DOHH2 (cell line): ENCODE measurements at regions not wholly inside any gene's neighbourhood (a gene's known extent, or its start where the extent isn't known, plus 50 kb on each side); places are given as distances from the start of the nearest gene placed in this dataset.
A peak's percentile ranks its signal among the peaks of the same experiment; 100 is the strongest.
"Not testable (repeated sequence)": the region's sequence is repeated elsewhere in the genome, so short reads cannot be mapped to it uniquely, and the experiment has no call there.

Source experiments
- H3F3A ChIP-seq: fragments of 200-600 bp; sonication (generic), shearing (Covaris generic); 2 replicates; pipeline ENCODE4 v1.6.0; 2016; ENCODE audit warnings: antibody characterized with exemption, mild to moderate bottlenecking; ENCODE audit not compliant: control insufficient read depth, insufficient read depth
- H3K27ac ChIP-seq: fragments of 200-600 bp; sonication (generic); 2 replicates; pipeline ENCODE4 v1.5.1; 2014; ENCODE audit warnings: low read depth, mild to moderate bottlenecking, low read length, moderate library complexity
- H3K27me3 ChIP-seq: fragments of 200-600 bp; sonication (generic); 2 replicates; pipeline ENCODE4 v1.6.1; 2014; ENCODE audit warnings: mild to moderate bottlenecking, low read length, mixed read lengths; ENCODE audit not compliant: control insufficient read depth
- H3K36me3 ChIP-seq: fragments of 200-600 bp; sonication (generic); 2 replicates; pipeline ENCODE4 v1.6.1; 2014; ENCODE audit warnings: mild to moderate bottlenecking, low read length, moderate library complexity, mixed read lengths; ENCODE audit not compliant: control insufficient read depth
- H3K4me1 ChIP-seq: fragments of 200-600 bp; sonication (generic); 2 replicates; pipeline ENCODE4 v1.6.1; 2014; ENCODE audit warnings: mild to moderate bottlenecking, low read length, mixed read lengths; ENCODE audit not compliant: control insufficient read depth
- H3K4me2 ChIP-seq: fragments of 200-600 bp; sonication (generic); 2 replicates; pipeline ENCODE4 v1.6.0; 2014; ENCODE audit warnings: mild to moderate bottlenecking, low read length, moderate library complexity
- H3K4me3 ChIP-seq: fragments of 200-600 bp; sonication (generic); 2 replicates; pipeline ENCODE4 v1.5.1; 2014; ENCODE audit warnings: mild to moderate bottlenecking, low read length, mixed read lengths
- H3K79me2 ChIP-seq: fragments of 200-600 bp; sonication (generic); 2 replicates; pipeline ENCODE4 v1.6.1; 2014; ENCODE audit warnings: mild to moderate bottlenecking, low read length, mixed read lengths; ENCODE audit not compliant: control insufficient read depth
- H3K9me2 ChIP-seq: fragments of 200-600 bp; sonication (generic); replicated peaks from 2 replicates; pipeline ENCODE4 v1.6.1; 2014; ENCODE audit warnings: mild to moderate bottlenecking, low read length, mixed read lengths; ENCODE audit not compliant: control insufficient read depth
- H3K9me3 ChIP-seq: fragments of 200-600 bp; sonication (generic); 2 replicates; pipeline ENCODE4 v1.6.1; 2014; ENCODE audit warnings: antibody characterized with exemption, low read length, mixed read lengths; ENCODE audit not compliant: control insufficient read depth, insufficient read depth
- H4K20me1 ChIP-seq: fragments of 200-600 bp; sonication (generic); 2 replicates; pipeline ENCODE4 v1.6.0; 2014; ENCODE audit warnings: low read depth, mild to moderate bottlenecking, antibody characterized with exemption, low read length, moderate library complexity; ENCODE audit not compliant: control insufficient read depth, insufficient read depth
- CTCF ChIP-seq: fragments of 200-600 bp; sonication (generic); IDR thresholded peaks from one replicate; pipeline ENCODE4 v1.5.1; 2014; ENCODE audit warnings: antibody characterized with exemption, mild to moderate bottlenecking, low read depth, low read length; ENCODE audit not compliant: poor library complexity, severe bottlenecking
- EZH2phosphoT487 ChIP-seq: fragments of 200-600 bp; sonication (generic); IDR thresholded peaks from 2 replicates; pipeline ENCODE4 v1.6.1; 2017; ENCODE audit warnings: borderline replicate concordance, mild to moderate bottlenecking, antibody characterized with exemption, low read length, moderate library complexity, mixed read lengths

GRCh38 chr15:31206386-31207181 lies 105.1 kb upstream of the TRPM1 start:
- no peak for TF ChIP-seq CTCF
- TF ChIP-seq EZH2phosphoT487, result no peak
- Histone ChIP-seq H3K79me2 (no peaks in the 10 kb centered on the region), H3K4me2 (no peak overlapping the region), H4K20me1 (no peaks in the 10 kb centered on the region), H3K9me2 (no peaks in the 10 kb centered on the region), H3K27ac (no peak overlapping the region), H3F3A (no peaks in the 10 kb centered on the region), H3K9me3 (no peaks in the 10 kb centered on the region), H3K36me3 (no peaks in the 10 kb centered on the region), H3K4me3 (no peak overlapping the region), H3K4me1 (peaks cover under 1% of the 10 kb centered on the region; the same call in 1 of the 2 replicates), H3K27me3 (no peaks in the 10 kb centered on the region)

GRCh38 chr15:31207246-31207645 lies 105.7 kb upstream of the TRPM1 start:
- H3K4me3 ChIP-seq, result no peak overlapping the region
- no peaks in the 10 kb centered on the region for H3K9me3 ChIP-seq
- TF ChIP-seq CTCF, result no peak
- TF ChIP-seq EZH2phosphoT487, result no peak
- H3K27ac ChIP-seq, result no peak overlapping the region
- H3K9me2 ChIP-seq, result no peaks in the 10 kb centered on the region
- no peaks in the 10 kb centered on the region for H3K36me3 ChIP-seq
- H3F3A ChIP-seq, result no peaks in the 10 kb centered on the region
- H3K4me1 ChIP-seq, result peaks cover under 1% of the 10 kb centered on the region
- H3K79me2 ChIP-seq, result no peaks in the 10 kb centered on the region
- H3K4me2 ChIP-seq, result no peak overlapping the region
- H4K20me1 ChIP-seq, result no peaks in the 10 kb centered on the region
- no peaks in the 10 kb centered on the region for H3K27me3 ChIP-seq

- TF ChIP-seq CTCF, result peak; percentile 17
- not testable (repeated sequence) for H3K9me2 ChIP-seq, H3K27me3 ChIP-seq, H3K79me2 ChIP-seq, H3K4me1 ChIP-seq, H3K36me3 ChIP-seq, H3K4me2 ChIP-seq, H4K20me1 ChIP-seq, H3F3A ChIP-seq, H3K27ac ChIP-seq, H3K9me3 ChIP-seq, H3K4me3 ChIP-seq
Measured at GRCh38 chr15:31207861-31208260, 106.3 kb upstream of the TRPM1 start.
